CD4-positive, alpha-beta T cell treated with Interleukin-21 for 1 hour (primary cell): ENCODE measurements at regions not wholly inside any gene's neighbourhood (a gene's known extent, or its start where the extent isn't known, plus 50 kb on each side); places are given as distances from the start of the nearest gene placed in this dataset.

ENCODE experiments used
- DNase-seq: peaks from one replicate; pipeline ENCODE4 v3.0.0-alpha.2; 2020

- no peak for DNase-seq
These were observed 1036.4 kb downstream of the PCDH18 start for GRCh38 chr4:136495851-136496250.

- no peak for DNase-seq
These were observed 1037.2 kb downstream of the PCDH18 start for GRCh38 chr4:136495076-136495475.

- DNase-seq, result no peak
These were observed 1043.2 kb downstream of the PCDH18 start for GRCh38 chr4:136489101-136489500.

- no peak for DNase-seq
These were observed 1047.3 kb downstream of the PCDH18 start for GRCh38 chr4:136484996-136485395.

GRCh38 chr4:136476753-136477152, 1055.5 kb downstream of the PCDH18 start:
- DNase-seq, result no peak

- DNase-seq, result no peak
These were observed 1061.2 kb downstream of the PCDH18 start for GRCh38 chr4:136471051-136471450.

GRCh38 chr4:136465691-136466090, 1066.6 kb downstream of the PCDH18 start:
- DNase-seq, result no peak

GRCh38 chr4:136463941-136464340, 1068.4 kb downstream of the PCDH18 start:
- DNase-seq, result no peak

- no peak for DNase-seq
These were observed 1070.8 kb downstream of the PCDH18 start for GRCh38 chr4:136461533-136461932.

- DNase-seq, result no peak
These were observed 1074.0 kb downstream of the PCDH18 start for GRCh38 chr4:136458326-136458725.

GRCh38 chr4:136457577-136457976, 1074.7 kb downstream of the PCDH18 start:
- no peak for DNase-seq

GRCh38 chr4:136457004-136457403, 1075.3 kb downstream of the PCDH18 start:
- DNase-seq, result no peak

- no peak for DNase-seq
These were observed 1089.3 kb downstream of the PCDH18 start for GRCh38 chr4:136443006-136443405.

GRCh38 chr4:136442447-136442846, 1089.8 kb downstream of the PCDH18 start:
- DNase-seq, result no peak

- no peak for DNase-seq
These were observed 1090.5 kb downstream of the PCDH18 start for GRCh38 chr4:136441629-136442282.

- DNase-seq, result no peak
These were observed 1093.6 kb downstream of the PCDH18 start for GRCh38 chr4:136438645-136439044.

- DNase-seq, result no peak
These were observed 1108.2 kb downstream of the PCDH18 start for GRCh38 chr4:136424052-136424451.

- DNase-seq, result no peak
These were observed 1117.3 kb downstream of the PCDH18 start for GRCh38 chr4:136414981-136415380.

- DNase-seq, result no peak
These were observed 1119.6 kb downstream of the PCDH18 start for GRCh38 chr4:136412708-136413107.

GRCh38 chr4:136400829-136401228, 1131.5 kb downstream of the PCDH18 start:
- no peak for DNase-seq

GRCh38 chr4:136395212-136395722, 1137.0 kb downstream of the PCDH18 start:
- no peak for DNase-seq

- DNase-seq, result no peak
These were observed 1139.7 kb downstream of the PCDH18 start for GRCh38 chr4:136392576-136392975.

- DNase-seq, result no peak
These were observed 1141.5 kb downstream of the PCDH18 start for GRCh38 chr4:136390824-136391223.

- DNase-seq, result no peak
These were observed 1149.2 kb downstream of the PCDH18 start for GRCh38 chr4:136383082-136383481.

- no peak for DNase-seq
These were observed 1161.1 kb downstream of the PCDH18 start for GRCh38 chr4:136371231-136371630.
